GM18526 (cell line): ENCODE measurements at regions not wholly inside any gene's neighbourhood (a gene's known extent, or its start where the extent isn't known, plus 50 kb on each side); places are given as distances from the start of the nearest gene placed in this dataset.

Source experiments
- POLR2A ChIP-seq: IDR thresholded peaks from 3 replicates; pipeline ENCODE4 v1.6.1; 2011; ENCODE audit not compliant: insufficient read length; ENCODE audit errors: extremely low read depth

GRCh38 chr6:166877906-166878305 lies 78.4 kb downstream of the RNASET2 start:
- TF ChIP-seq POLR2A, result no peak

GRCh38 chr6:166877349-166877748 lies 79.0 kb downstream of the RNASET2 start:
- no peak for TF ChIP-seq POLR2A

- no peak for TF ChIP-seq POLR2A
These were observed 83.8 kb downstream of the RNASET2 start for GRCh38 chr6:166872531-166873009.

GRCh38 chr6:166870602-166871208 lies 85.6 kb downstream of the RNASET2 start:
- TF ChIP-seq POLR2A, result no peak

GRCh38 chr6:166866839-166867637 lies 89.3 kb downstream of the RNASET2 start:
- TF ChIP-seq POLR2A, result no peak

GRCh38 chr6:166864333-166864732 lies 92.0 kb downstream of the RNASET2 start:
- no peak for TF ChIP-seq POLR2A

GRCh38 chr6:166862978-166863530 lies 93.3 kb downstream of the RNASET2 start:
- no peak for TF ChIP-seq POLR2A

DNA sequence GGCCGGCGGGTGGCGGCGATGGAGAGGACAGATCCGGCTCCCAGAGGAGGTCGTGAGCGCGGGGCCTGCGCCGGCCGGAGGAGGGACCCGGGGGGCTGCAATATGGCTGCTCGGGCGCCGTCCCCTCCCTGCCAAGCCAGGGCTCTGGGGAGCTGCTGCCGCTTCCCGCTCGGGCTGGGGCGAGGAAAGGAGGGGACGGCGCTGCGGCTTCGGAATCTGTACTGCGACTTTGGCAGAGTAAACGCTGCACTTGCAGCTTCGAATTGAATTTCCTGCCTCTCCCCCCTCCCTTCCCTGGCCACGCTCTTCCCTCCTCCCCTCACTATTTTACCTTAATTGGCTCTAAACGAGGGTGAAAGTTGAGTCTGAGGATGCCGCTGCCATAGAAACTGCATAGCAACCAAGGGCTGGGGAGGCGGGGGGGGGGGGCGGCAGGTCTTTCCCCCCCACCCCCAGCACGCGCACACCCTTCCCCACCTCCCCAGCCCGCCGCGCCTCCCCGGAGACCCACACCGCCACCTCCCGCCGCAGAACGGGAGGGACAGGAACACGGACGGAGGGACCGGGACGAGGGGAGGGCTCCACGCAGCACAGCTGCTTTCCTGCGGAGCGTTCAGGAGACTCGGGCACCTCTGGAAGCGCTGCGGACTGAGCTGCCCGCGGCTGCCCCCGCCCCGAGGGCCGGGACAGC lies 93.9 kb downstream of the RNASET2 start:
- TF ChIP-seq POLR2A, result no peak

- TF ChIP-seq POLR2A, result no peak
These were observed 94.4 kb downstream of the RNASET2 start for GRCh38 chr6:166861961-166862286.

DNA sequence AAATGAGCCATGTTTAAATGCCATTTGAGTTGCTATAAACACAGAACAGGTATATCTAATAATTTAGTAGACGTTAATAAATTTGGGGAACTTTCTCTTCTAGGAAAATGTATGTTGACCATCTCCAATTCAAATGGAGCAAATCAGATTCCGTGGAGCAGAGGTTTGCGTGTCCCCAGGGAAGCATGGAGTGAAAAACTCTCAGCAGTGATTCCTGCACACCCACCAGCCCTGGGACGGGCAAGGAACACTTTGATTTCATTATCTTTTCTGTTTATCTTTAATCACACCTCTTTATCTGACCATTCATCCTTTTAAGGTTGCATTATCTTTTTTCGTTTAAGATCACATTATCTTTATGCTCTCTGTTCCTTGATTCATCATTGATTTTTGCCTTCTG lies 95.0 kb downstream of the RNASET2 start:
- no peak for TF ChIP-seq POLR2A

GRCh38 chr6:166860392-166860791 lies 96.0 kb downstream of the RNASET2 start:
- TF ChIP-seq POLR2A, result no peak

DNA sequence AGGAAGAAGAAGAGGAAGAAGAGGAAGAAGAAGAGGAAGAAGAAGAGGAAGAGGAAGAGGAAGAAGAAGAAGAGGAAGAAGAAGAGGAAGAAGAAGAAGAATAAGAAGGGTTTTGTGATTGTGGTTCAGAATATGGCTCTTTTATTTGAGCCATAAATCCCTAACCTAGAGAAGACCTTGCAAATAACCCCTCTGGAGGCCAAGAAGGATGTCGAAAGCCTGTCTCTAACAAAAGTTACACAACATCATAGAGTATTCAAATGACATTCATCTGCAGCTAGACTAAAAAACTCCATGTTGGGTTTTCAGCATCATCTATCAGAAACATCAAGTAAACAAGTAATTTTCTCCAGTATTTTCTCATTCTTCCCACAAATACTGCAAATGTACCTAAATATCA lies 100.9 kb downstream of the RNASET2 start:
- no peak for TF ChIP-seq POLR2A

GRCh38 chr6:166853371-166854325 lies 102.7 kb downstream of the RNASET2 start:
- no peak for TF ChIP-seq POLR2A

DNA sequence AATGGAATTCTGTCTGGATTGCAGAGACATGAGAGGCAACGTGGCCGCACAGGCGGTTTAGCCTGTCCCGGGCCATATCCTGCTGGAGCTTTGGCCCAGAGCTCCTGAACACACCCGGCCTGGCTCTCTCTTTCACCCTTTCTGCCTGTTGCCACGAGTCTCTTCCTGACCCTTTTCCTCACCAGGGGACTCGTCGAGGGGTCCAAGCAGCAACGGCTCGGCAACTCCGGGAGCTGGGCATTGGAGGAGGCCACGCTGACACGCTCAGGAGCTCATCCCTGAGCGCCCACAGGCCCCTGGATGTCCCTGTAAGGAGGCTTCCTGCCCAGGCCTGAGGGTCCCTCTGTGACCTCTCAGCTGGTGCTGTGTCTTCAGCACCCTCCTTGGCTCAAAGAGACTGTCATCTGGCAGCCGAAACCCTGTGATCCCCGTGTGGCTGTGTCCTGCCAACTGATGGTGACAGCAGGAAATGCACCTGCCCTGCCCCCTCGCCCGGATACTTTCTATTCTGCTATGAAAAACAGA lies 103.8 kb downstream of the RNASET2 start:
- no peak for TF ChIP-seq POLR2A
